WTC11 (cell line): ENCODE measurements at regions not wholly inside any gene's neighbourhood (a gene's known extent, or its start where the extent isn't known, plus 50 kb on each side); places are given as distances from the start of the nearest gene placed in this dataset.

Experiments
- ELF4 ChIP-seq: sonication (generic); formaldehyde crosslinking; IDR thresholded peaks from 2 replicates; pipeline ENCODE4 v1.8.1; 2022; ENCODE audit warnings: low read depth, mild to moderate bottlenecking, moderate library complexity, missing genetic modification reagents
- ETV6 ChIP-seq: sonication (generic); formaldehyde crosslinking; IDR thresholded peaks from 2 replicates; pipeline ENCODE4 v1.8.1; 2022; ENCODE audit warnings: mild to moderate bottlenecking, missing genetic modification reagents
- FOXJ3 ChIP-seq: sonication (generic); formaldehyde crosslinking; IDR thresholded peaks from 2 replicates; pipeline ENCODE4 v1.9.0; 2021; ENCODE audit warnings: missing genetic modification reagents, mild to moderate bottlenecking, borderline replicate concordance
- GABPB1 ChIP-seq: sonication (generic); formaldehyde crosslinking; IDR thresholded peaks from 2 replicates; pipeline ENCODE4 v1.8.1; 2023; ENCODE audit warnings: mild to moderate bottlenecking, missing genetic modification reagents
- NR2C2 ChIP-seq: sonication (generic); formaldehyde crosslinking; IDR thresholded peaks from 2 replicates; pipeline ENCODE4 v1.8.0; 2022; ENCODE audit warnings: mild to moderate bottlenecking, missing genetic modification reagents
- TF ChIP-seq, protein P1 (sequence below): sonication (generic); formaldehyde crosslinking; IDR thresholded peaks from 2 replicates; pipeline ENCODE4 v1.8.1; 2022; ENCODE audit warnings: mild to moderate bottlenecking, missing genetic modification reagents, moderate library complexity, borderline replicate concordance
- TF ChIP-seq, protein P2 (sequence below): fragments of 250-450 bp; sonication (Bioruptor Pico); conservative IDR thresholded peaks from 2 replicates; pipeline ENCODE4 v1.9.0; 2021; ENCODE audit warnings: mild to moderate bottlenecking

DNA sequence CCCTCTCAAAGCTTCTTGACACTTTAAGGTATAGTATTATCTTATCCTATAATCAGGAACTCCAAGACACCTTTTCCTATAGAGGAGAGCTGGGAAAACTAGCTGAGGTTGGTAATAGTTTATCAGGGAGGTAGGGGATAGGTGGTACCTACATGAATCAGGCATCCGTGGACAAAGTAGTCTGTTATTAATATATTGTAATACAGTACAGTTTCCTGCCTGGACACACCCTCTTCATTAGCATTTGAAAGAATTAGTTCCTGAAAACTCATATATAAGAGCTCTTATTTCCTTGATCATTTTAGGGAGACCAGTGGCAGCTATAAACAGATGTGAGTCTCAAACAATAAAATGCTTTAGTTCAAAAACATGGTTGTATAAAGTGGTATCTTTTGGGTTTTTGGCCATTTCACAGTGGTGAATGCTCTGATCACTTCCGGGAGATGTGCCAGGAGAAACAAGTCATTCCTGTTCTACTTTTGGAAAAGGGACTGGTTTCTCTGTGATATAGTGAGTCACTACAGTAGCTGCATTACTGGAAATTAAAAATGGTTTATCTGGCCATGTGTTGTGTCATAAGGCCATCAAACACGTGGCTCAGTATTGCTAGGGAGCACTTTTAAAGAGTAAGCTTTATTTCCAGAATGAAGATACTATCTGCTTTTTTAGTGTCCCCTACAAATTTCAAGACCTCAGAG lies 98.1 kb downstream of the KLRB1 start:
- TF ChIP-seq GABPB1 (CRISPR knock-in tag) (no peak), ELF4 (CRISPR knock-in tag) (no peak), ETV6 (CRISPR knock-in tag) (no peak), NR2C2 (CRISPR knock-in tag) (no peak), FOXJ3 (CRISPR knock-in tag) (no peak)
- TF ChIP-seq, protein P1, sequence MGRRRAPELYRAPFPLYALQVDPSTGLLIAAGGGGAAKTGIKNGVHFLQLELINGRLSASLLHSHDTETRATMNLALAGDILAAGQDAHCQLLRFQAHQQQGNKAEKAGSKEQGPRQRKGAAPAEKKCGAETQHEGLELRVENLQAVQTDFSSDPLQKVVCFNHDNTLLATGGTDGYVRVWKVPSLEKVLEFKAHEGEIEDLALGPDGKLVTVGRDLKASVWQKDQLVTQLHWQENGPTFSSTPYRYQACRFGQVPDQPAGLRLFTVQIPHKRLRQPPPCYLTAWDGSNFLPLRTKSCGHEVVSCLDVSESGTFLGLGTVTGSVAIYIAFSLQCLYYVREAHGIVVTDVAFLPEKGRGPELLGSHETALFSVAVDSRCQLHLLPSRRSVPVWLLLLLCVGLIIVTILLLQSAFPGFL (CRISPR knock-in tag), result no peak
- TF ChIP-seq, protein P2, sequence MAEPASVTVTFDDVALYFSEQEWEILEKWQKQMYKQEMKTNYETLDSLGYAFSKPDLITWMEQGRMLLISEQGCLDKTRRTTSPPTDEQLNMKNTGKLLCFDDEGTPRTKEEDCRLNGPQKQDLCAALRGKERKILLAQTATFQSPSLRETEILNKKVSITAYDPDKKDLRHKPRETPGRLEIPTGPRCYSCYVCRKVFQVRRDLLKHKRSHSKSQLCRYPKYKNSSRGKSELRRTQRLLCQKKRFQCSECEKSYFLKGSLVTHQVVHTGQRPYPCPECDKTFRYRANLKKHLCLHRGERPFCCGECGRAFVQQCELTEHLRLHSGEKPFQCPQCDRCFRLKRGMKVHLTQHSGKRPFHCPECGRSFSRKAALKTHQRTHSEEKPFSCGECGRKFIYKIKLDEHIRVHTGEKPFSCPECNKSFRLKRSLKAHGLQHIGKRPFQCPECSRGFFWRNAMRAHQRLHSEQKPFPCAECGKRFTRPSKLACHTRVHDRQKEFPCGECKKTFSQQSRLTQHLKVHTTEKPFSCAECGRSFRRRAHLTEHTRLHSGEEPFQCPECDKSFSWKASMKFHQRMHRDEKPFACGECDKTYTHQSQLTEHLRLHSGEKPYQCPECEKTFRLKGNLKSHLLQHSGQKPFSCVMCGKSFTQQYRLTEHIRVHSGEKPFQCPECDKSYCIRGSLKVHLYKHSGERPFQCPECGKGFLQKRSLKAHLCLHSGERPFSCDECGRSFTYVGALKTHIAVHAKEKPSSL (CRISPR knock-in tag), result no peak
